ENCODE measurements at regions not wholly inside any gene's neighbourhood (a gene's known extent, or its start where the extent isn't known, plus 50 kb on each side); places are given as distances from the start of the nearest gene placed in this dataset.
"Not testable (repeated sequence)": the region's sequence is repeated elsewhere in the genome, so short reads cannot be mapped to it uniquely, and the experiment has no call there.

DNA sequence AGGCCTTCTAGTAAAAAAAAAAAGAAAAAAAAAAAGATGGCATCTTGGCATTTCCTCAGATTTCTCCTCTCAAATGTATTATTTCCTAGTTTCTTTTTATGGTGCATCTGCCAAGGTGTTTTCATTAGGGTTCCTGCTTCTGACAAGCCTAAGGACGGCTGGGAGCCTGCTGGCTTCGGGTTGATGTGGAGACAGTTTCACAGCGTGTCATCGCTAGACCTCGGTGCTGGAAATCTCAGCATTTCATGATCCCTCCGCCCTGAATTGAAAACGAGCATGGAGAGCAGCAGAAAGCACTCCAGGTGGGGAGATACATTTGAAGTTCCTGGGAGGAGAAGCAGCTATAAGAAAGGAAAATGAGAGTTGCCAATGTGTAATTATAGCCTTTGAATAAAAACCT is 283.9 kb upstream of the CNTN5 start:
- no peak for DNase-seq (ENCODE audit: low read depth)

DNA sequence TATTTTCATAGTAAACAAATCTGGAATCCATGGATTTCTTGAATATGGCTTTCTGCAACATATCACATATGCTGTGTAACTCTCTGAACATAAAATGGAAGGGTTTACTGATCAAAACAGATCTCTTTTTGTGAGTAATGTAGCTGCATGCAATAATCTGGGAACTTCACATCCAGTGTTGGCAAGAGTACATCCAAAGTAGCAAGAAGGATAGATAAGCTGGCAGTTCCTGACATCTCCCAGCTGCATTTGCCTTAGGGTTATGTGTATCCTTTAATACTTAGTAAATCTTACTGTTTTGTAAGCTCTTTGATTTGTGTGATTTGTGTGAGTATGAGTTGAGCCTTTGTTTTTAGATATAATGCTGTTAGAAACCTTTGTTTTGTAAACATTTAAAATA is 280.4 kb upstream of the CNTN5 start:
- no peak for DNase-seq (ENCODE audit: low read depth)

DNA sequence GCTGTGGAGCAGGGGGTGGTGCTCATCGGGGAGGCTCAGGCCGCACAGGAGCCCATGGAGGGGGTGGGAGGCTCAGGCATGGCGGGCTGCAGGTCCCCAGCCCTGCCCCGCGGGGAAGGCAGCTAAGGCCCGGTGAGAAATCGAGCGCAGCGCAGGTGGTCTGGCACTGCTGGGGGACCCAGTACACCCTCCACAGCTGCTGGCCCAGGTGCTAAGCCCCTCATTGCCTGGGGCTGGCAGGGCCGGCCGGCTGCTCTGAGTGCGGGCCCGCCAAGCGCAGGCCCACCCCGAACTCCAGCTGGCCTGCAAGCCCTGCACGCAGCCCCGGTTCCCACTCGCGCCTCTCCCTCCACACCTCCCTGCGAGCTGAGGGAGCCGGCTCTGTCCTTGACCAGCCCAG is 257.3 kb upstream of the CNTN5 start:
- DNase-seq (ENCODE audit: low read depth), result not testable (repeated sequence)

DNA sequence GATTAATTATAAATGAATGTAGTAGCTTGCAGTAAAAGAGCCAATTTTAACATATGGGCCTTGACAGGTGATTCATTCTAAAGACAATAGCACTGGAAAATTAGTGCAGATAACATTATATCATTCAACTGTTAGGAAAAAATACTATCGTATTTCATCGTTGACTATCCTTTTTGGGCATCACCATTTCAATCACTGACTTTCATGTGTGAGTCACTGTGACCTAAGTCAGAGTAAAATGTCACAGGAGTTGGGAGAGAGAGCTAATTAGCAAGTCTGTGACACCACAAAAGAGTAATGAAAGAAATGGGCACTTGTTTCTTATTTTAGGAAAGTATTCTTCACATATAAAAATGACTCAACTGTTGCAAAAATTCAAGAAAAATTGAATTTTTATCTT is 253.8 kb upstream of the CNTN5 start:
- no peak for DNase-seq (ENCODE audit: low read depth)

DNA sequence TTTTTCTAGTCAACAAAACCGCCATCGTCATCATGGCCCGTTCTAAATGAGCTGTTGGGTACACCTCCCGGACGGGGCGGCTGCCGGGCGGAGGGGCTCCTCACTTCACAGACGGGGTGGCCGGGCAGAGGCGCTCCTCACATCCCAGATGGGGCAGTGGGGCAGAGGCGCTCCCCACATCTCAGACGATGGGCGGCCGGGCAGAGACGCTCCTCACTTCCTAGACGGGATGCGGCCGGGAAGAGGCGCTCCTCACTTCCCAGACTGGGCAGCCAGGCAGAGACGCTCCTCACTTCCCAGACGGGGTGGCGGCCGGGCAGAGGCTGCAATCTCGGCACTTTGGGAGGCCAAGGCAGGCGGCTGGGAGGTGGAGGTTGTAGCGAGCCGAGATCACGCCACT is 250.7 kb upstream of the CNTN5 start:
- not testable (repeated sequence) for DNase-seq (ENCODE audit: low read depth)

DNA sequence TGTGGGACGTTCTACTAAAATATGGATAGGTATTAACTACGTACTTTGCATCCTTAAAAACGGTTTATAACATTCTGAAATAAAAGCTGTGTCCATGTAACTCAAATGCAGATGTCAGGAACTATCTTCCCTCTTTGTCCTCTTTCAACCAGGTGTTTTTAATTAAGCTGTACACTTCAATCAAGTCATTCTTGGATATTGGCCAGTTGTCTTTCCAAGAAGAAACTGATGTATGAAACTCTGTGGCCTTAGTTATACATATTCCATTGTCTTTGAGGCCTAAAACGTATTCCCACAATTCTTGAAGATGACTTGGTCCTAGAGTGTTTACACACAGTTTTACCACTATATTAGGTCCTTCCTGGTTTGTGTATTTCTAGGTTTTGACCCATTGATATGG is 249.0 kb upstream of the CNTN5 start:
- DNase-seq (ENCODE audit: low read depth), result no peak

DNA sequence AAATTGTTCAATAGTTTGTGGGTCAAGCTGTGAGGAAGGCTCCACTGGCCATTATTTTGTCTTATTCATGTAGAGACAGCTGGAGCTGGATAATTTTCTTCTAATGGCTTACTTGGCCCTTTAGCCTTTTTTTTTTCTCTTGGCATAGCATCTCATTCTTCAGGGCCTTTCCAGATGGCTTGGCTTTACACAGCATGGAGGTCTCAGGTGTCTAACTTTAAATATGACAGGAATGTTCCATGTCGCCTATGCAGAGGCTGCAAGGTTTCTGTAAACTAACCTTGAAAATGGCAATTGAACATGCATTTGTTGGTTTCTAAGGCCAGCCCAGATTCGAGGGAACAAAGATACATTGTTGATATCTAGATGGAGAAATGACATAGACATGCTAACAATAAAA is 247.9 kb upstream of the CNTN5 start:
- DNase-seq (ENCODE audit: low read depth), result no peak

DNA sequence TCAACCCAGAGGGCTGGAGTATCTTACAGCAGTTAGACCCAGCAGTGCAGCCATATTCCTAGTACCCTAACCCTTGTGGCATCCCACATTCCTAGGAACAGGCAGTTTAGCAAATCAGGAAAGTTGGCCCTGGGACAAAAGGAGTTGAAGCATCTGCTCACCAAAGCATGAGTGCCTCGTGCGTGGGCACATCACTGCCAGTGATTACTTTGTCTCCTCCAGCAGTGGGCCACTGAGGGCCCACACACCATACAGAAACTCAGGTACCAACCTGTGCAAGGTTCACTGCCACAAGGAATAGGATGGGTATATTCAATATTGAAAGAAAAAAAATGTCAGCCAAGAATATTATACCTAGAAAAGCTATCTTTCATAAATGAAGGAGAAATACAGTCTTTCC is 227.5 kb upstream of the CNTN5 start:
- DNase-seq (ENCODE audit: low read depth), result no peak

DNA sequence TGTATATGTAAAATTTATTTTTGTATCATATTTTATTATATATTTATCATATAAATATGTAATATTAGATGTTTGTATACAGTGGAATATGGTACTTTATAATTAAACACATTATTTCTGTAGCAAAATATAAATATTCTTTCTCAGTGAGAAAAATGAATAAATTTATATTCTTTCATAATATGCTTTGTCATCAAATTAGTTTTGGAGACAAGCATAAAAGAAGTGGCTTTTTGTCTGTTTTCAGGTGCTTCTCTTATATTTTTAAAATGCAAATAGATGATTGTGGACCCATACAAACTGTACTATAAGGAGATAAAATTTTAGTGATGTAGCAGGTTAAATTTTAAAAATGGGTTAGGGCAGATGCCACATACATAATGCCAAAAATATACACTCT is 222.4 kb upstream of the CNTN5 start:
- DNase-seq (ENCODE audit: low read depth), result no peak

DNA sequence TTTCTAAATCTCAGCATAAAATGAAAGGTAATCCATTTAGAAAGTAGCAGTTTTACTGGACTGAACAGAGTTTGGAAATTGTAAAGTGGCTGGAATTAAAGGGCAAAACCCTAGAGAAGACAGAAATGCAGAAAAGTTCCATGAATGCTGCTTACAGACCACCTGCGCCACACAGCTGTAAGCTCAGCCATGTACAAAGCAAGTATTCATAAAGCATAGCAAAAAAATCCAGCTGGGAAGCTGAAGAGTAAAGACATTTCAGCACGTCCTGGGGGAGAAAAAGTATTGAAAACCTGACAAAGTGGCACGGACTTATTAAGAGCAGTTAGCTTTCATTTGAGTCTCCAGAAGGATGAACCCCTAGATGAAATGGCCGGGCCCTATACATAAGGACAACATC is 220.1 kb upstream of the CNTN5 start:
- DNase-seq (ENCODE audit: low read depth), result no peak

DNA sequence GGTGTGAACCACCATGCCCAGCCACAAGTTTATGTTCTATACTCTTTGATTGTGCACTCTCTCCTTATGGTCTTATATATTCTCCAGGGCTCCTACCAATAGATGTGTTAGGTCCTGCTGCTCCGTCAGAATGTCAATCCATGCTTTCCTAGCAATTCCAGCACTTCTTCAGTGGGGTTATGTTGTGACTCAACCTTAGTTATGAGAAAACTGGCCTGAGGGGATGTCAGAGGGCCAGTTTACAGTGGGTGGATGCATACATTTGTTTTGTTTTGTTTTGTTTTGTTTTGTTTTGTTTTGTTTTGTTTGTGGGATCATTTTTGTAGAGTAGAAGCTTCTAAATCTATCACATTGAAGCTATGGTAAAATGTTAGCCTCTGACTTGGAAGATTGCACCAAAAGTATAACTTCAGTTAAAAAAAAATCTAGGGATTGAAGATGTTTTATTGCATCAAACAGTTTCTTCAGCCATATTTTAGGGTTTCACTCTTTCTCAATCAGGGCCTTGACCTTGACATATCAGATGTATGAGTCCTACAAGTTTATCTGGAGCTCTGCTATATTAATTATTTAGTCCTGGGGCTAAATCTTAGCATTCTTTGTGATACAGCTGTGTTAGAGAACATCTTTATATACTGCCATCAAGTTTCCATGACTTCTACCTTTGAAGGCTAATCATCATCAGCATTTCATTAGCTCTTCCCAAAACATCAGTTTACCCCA is 191.6 kb upstream of the CNTN5 start:
- DNase-seq (ENCODE audit: low read depth), result no peak

DNA sequence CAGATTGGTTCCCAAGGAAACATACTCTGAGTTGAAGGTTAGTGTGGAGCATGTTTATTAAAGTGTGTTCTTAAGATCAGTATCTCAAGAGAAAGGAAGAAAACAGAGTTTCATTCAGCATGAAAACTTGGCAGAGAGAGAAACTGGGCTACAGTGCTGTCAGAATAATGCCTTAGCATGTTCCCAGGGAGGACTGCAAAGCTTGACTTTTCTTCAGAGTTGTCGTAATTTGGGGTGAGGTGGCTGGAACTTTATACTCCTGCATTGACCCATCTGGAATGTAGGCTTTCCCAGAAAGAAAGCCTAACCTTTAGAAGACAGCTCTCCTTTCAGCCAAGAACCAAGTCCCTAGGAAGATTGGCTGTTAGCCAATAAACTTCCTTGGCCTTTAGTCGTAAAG is 190.8 kb upstream of the CNTN5 start:
- DNase-seq (ENCODE audit: low read depth), result no peak

DNA sequence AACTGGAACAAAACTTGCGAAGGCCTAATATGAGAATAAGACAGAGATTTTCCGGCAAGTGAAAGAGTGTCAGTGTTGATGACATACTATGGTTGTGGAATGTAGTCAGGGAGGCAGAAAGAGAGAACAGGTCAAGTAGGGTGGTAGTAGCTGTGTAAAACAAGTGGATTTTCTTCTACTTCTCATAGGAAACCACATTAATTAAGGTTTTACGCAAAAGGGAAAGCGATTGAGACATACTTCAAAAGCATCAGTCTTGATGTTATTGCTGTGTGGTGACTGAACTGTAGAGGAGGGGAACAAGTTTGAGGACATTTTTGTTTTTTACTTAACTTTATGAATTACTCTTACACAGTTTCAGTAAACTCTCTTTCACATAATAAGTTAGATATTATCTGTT is 186.0 kb upstream of the CNTN5 start:
- no peak for DNase-seq (ENCODE audit: low read depth)

DNA sequence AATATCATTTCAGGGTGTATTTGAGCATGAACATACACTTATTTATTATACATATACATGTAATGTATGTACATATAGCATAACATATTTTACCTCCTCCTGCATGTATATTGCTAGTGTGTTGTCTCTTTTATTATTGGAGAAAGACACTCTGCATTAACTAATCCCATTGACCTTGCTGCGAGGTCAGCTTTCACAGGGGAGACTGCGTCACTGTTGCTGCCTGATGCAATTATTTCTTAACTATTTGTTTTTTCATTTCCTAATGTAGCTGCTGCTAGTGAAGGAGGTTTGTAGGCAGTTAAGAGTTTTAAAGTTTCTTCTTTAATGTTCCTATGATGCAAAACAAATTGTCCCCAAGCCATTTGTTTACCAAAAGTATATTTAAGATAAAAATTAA is 185.4 kb upstream of the CNTN5 start:
- no peak for DNase-seq (ENCODE audit: low read depth)

DNA sequence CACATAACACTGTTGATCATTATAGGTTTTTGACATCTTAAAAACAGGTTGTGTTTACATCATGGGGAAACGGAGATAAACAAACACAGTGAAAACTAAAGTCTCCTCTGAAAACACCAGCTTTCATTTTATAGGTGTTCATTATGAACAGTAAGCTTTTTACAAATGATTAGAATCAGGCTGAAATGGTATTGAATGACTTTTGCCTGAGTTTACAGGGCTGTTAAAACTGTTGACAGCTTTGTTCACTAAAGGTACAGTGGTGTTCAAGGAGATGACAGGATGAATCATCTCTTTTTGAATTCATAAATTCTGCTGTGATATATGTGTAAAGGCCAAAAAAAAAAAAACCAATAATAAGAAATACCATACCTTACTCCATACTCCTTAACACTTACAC is 184.6 kb upstream of the CNTN5 start:
- DNase-seq (ENCODE audit: low read depth), result no peak

DNA sequence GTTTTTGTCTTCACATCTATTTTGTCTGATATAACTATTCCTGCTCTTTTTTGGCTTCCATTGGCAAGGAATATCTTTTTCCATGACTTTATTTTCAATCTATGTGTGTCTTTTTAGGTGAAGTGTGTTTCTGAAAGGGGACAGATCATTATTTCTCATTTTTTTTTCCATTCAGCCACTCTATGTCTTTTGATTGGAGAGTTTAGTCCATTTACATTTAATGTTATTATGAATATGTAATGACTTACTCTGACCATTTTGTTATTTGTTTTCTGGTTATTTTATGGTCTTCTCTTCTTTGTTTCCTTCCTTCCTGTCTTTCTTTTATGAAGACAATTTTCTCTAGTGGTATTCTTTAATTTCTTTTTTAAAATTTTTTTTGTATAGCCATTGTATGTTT is 178.6 kb upstream of the CNTN5 start:
- DNase-seq (ENCODE audit: low read depth), result no peak

DNA sequence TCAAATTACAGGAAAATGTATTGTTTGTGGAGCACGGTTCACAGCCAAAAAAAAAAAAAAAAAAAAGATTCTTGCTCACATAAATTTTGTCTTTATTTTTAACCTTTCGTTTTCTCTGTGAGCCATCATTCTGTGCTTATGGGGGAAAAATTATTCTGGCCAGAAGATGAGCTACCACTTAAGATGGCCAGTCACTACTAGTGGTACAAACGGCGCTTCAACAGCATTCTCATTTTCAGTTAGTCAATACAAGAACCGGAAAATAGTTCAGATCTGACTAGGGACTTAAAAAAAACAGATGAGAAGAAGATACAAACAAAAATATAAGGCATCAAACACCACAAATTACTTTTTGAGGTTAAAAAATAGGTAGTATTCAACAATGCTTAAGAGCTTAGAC is 158.6 kb upstream of the CNTN5 start:
- no peak for DNase-seq (ENCODE audit: low read depth)

DNA sequence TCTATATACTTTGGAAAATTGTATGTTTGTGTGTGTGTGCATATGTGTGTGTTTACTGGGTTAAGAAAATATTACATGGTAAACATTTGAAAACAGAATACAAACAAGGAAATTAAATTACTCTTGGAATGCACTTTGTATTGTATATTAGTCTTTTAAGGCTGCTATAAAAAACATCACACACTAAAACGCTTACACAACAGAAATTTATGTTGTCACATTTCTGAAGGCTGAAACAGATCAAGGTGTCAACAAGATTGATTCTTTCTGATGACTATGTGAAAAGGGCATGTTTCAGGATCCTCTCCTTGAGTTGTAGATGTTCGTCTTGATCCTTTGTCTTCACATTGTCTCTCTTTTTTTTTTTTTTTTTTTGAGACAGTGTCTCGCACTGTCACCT is 149.1 kb upstream of the CNTN5 start:
- no peak for DNase-seq (ENCODE audit: low read depth)

DNA sequence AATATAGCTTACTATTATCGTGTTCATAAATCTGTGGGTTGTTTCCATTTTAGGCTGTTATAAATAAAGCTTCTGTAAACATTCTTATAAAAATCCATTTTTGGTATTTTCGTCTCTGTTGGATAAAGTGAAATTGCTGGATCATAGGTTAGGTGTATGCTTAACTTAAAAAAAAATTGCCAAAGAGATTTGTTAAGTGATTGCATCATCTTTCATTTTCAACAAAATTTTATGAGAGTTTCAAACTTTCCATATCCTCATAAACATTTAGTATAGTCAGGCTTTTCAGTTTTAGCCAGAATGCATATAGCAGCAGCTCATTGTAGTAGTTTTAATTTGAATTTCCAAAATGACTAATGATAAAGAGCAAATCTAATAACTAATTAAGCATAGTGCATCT is 146.7 kb upstream of the CNTN5 start:
- DNase-seq (ENCODE audit: low read depth), result no peak

DNA sequence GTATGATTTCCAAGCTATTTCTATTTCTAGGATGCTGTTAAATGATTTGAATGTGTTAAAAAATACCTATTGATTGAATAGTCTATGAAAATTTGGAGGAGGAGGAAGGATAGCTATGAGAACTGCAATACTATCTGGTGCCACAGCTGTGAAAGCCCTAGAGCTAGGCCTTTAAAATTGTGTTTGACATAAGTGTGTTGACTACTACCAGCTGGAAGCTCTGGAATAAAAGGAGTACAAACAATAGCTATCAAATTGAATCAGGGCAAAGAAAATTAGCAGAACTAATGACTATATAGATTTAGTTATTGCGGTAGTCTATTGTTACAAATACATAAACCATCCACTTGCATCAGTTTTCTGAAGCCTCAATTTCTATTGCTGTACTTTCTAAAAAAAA is 124.8 kb upstream of the CNTN5 start:
- no peak for DNase-seq (ENCODE audit: low read depth)

DNA sequence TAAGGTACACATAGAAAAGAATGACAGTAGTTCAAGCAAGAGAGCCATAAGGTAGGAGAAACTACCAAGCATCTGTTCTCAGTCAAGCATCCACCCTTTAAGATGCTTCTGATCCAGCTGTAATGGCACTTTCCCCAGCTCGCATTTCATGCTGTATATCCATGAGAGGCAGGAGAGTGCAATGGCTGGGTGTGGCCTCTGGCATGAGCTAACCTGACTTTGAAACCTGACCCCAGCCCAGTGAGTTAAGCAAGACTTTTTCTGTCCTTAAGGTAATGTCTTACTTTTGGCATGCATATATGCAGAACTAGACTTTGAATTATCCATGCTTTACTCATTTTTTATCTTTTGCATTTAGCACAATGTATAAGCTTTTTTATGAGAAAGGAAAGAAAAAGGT is 79.8 kb upstream of the CNTN5 start:
- DNase-seq (ENCODE audit: low read depth), result no peak

DNA sequence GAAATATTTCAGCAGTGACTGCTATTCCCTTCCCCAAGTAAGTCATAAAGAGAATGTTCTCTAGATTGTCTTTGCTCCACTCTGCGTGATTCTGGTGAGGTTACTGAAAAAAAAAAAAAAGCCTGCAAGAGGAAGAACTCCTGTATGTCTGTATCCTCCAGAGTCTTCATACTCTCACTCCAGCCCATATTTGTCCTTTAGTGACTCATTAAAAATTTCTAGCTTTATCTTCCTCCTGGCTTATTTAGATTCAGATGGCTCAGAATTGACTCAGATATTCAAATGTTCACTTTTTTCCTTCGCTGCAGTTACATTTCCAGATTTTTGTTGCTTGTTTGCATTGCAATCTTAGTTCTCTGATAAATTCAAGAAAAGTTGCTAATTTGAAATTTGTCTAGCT is 76.3 kb upstream of the CNTN5 start:
- DNase-seq (ENCODE audit: low read depth), result no peak

DNA sequence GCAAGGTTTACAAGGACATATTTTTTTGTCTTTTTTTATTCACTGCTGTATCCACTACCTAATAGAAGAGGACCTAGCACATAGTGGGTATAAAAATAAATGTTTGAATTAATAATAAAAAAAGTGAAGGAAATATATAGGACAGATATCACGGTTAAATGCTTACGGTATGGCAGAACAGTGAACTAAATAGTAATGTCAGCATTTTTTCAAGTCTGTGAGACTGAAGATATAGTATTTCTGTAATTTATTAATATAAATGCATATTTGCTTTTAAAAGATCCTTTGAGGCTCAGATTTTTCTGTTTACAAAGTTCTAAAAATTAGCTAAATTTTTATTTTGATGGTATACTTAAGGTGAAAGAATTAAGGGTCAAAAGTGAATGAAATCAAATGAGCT is 68.6 kb upstream of the CNTN5 start:
- no peak for DNase-seq (ENCODE audit: low read depth)

DNA sequence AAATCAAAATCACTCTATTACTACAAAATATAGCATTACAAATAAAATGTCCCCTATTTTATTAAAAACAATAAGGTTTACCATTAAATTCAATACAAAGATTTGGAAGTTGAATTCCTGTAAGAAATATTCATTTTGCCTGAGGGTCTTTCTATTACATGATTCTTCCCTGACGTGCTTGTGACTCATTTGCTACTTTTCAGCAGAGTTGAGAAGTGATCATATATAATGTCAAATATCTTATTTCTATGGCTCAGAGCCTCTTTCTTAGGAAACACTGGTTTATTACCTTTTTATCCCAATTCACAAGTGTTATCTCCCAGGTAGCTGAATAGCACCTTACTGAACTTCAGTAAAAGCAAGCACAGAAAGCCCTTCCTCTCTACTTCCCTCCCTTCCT is 65.2 kb upstream of the CNTN5 start:
- DNase-seq (ENCODE audit: low read depth), result no peak

Data from myocyte (in vitro differentiated cells).